HCT116 (cell line): ENCODE measurements at regions not wholly inside any gene's neighbourhood (a gene's known extent, or its start where the extent isn't known, plus 50 kb on each side); places are given as distances from the start of the nearest gene placed in this dataset.

Source experiments
- CTCF ChIP-seq, 3 experiments: fragments of 200-600 bp in 1 of 3; sonication (generic) in 1 of 3; IDR thresholded peaks in 2 of 3; conservative IDR thresholded peaks in 1 of 3; 2 replicates each; pipeline ENCODE4 v1.5.1; 2012 to 2017; ENCODE audit warnings: low read depth in 2 of 3, low read length in 2 of 3, antibody characterized with exemption in 1 of 3, borderline replicate concordance in 1 of 3, control low read depth in 1 of 3, mild to moderate bottlenecking in 1 of 3, mixed read lengths in 1 of 3, mixed run types in 1 of 3, moderate library complexity in 1 of 3; ENCODE audit not compliant: insufficient read depth in 1 of 3
- EGR1 ChIP-seq: IDR thresholded peaks from 2 replicates; pipeline ENCODE4 v1.6.1; 2012; ENCODE audit warnings: low read depth
- POLR2A ChIP-seq: IDR thresholded peaks from 2 replicates; pipeline ENCODE4 v1.7.0; 2011; ENCODE audit warnings: borderline replicate concordance; ENCODE audit not compliant: insufficient read depth, insufficient read length; ENCODE audit errors: extremely low read depth
- POLR2AphosphoS5 ChIP-seq: IDR thresholded peaks from 2 replicates; pipeline ENCODE4 v1.6.1; 2011; ENCODE audit warnings: mild to moderate bottlenecking, low read depth, low read length, moderate library complexity
- REST ChIP-seq: IDR thresholded peaks from 2 replicates; pipeline ENCODE4 v1.6.1; 2012; ENCODE audit warnings: low read depth

- no peak for TF ChIP-seq POLR2A
- no peak for TF ChIP-seq CTCF (IDR thresholded peaks at IDR 0.05 in 2 of 3, conservative IDR thresholded peaks at IDR 0.05 in 1 of 3; ENCODE audit: borderline replicate concordance in 1 of 3, insufficient read depth in 1 of 3, low read depth in 2 of 3, low read length in 2 of 3)
- TF ChIP-seq EGR1, result no peak
- no peak for TF ChIP-seq REST
- TF ChIP-seq POLR2AphosphoS5, result no peak
These were observed 1107.0 kb upstream of the SEMA6A start for GRCh38 chr5:117681431-117682254.
